A172 (cell line): ENCODE measurements at regions not wholly inside any gene's neighbourhood (a gene's known extent, or its start where the extent isn't known, plus 50 kb on each side); places are given as distances from the start of the nearest gene placed in this dataset.

Source experiments
- DNase-seq: peaks from one replicate; pipeline ENCODE4 v3.0.0-alpha.2; 2015; ENCODE audit warnings: low spot score

DNA sequence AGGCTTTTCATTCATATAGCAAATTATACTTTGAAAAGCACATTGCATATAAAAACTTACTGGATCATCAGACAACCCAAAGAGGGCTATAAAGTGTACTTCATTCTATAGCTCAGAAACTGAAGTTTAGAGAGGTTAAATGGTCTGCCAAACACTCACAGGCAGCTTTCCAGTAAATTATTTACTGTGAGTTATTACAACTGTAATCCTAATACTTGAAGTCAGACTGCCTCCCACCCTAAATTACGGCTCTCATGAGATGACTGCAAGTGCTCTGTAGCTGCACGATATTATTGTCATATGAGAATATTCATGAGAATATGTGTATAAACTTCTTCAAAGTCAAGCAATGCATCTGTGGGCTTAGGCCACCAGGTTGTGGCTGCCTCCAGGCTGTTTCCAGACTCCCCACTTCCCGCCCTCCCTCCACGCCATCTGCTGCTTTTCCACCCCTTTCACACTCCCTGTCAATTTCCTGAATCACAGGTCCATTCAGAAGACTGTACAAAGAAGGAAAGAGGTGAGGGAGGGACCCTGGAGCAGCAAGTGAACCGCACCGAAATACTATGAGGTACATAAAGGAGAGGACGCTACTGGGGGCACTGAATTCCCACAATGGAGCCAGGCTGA lies 111.1 kb upstream of the SPOPL start:
- no peak for DNase-seq

- no peak for DNase-seq
These were observed 109.6 kb upstream of the SPOPL start for GRCh38 chr2:138391946-138392345.

DNA sequence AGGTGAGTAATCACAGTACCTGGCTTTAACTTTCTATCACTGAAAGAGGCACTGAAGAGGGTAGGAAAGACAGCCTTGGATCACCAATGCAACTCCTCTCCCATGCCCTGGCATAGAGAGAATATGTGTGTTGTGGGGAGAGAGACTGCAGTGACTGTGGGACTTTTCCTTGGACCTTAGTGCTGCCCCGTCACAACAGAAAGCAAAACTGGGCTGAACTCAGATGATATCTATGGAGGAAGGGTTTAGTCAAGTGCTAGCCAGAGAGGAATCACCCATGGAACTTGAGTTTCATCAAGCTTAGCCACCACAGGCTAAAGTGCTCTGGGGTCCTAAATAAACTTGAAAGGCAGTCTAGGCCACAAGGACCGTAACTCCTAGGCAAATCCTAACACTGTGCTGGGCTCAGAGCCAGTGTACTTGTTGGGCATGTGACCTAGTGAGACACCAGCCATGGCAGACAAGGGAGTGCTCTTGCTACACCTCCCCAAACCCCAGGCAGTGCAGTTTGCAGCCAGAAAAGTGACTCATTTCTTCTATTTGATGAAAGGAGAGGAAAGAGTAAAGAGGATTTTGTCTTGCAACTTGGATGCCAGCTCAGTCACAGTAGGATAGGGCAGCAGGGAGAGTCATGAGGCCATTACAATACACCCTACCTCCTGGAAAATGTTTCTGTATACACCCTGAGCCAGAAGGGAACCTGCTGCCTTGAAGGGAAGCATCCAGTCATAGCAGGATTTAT lies 105.8 kb upstream of the SPOPL start:
- DNase-seq: peak; percentile 66

DNA sequence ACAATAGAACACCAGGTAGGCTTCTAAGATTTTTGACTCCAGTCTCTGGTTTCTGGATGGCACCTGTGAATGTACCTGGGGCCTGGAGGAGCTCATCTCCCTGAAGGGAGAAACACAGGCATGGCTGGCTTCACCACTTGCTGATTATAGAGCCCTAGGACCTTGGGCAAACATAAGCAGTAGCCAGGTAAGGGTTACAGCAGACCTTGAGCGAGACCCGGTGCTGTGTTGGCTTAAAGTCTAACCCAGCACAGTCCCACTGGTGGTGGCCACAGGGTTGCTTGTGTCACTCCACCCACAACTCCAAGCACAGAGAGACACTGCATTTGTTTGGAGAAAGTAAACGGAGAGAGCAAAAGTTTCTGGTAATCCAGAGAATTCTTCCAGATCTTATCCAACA lies 104.7 kb upstream of the SPOPL start:
- DNase-seq: no peak

DNA sequence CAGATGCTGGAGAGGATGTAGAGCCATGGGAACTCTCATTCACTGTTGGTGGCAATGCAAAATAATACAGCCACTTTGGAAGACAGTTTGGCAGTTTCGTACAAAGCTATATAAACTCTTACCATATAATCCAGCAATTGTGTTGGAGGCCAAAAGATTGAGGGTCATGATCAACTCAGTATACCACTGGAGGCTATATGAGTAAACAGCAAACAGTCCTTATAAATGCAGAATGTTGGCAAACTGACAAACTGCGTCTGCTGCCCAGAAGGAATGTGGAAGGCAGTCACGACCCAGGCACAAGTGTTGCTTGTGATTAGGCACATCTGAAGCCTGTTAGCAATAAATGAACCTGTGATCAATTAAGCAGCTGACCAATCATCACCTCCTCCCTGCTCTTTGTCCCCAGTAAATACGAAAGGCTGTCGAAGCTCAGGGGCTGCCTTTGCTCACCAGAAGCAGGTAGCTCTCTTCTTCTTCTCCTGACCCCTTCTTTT lies 98.1 kb upstream of the SPOPL start:
- DNase-seq: no peak

- no peak for DNase-seq
These were observed 87.6 kb upstream of the SPOPL start for GRCh38 chr2:138414014-138414413.

- peak; percentile 40 for DNase-seq
These were observed 85.6 kb upstream of the SPOPL start for GRCh38 chr2:138415985-138416384.

DNA sequence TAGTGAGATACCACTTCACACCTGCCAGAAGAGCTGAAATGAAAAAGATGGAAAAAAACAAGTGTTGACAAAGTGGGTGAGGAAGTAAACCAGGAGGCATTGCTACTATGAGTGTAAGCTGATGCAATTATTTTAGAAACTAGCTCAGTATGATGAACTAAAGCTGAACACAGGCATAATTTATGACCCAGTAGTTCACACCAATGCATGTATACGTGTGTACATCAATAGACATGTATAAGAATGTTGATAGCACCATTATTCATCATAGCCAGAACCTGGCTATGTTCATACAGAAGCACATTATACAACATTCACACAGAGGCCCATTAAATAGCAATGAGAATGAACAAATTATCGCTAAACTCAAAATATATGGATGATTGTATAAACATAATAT lies 83.1 kb upstream of the SPOPL start:
- DNase-seq: no peak

DNA sequence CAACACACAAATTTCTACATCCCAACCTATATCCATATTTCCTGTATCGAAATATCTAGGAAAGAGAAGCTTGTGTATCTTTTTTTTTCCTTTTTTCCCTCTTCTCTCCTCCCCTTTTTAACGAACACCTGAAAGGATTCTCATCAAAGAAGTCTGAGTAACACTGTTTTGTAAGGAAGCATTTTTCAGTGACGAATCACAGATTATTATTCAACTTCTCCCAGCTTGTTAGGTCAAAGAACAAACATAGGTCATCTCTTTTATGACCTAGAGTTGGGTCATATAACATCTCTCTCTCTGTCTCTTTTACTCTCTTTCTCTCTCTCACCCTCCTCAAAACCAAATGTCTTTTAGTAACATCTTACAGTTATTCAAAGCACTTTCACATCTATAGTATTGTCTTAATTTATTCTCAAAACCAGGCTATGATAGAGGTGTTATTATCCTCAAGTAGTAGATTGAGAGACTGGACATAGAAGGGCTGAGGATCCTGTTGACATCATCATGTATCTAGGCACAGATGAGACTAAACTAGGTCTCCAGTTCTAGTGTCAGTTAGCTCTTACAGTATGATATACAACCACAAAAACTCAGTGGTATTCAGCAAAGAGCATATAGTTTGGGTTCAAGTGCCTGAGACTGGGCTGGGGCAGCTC lies 80.1 kb upstream of the SPOPL start:
- DNase-seq: peak; percentile 51

- peak; percentile 80 for DNase-seq
These were observed 79.6 kb upstream of the SPOPL start for GRCh38 chr2:138421971-138422335.

DNA sequence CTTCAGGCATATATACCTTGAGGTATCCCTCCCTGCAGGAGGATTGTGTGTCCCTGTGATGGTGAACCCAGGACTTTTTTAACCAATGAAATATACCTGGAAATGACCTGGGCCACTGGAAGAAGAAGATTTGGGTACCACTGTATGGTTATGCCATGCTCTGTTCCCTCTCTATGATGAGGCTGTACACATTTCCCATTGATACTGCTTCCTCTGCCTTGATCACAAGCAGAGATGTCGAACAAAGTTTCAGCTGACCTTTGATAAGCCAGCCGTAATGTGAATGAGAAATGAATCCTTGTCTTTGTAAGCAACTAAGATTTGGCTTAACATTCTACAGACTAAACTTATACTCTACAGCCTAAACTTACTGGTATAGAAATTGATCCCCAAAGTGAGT lies 78.4 kb upstream of the SPOPL start:
- no peak for DNase-seq

DNA sequence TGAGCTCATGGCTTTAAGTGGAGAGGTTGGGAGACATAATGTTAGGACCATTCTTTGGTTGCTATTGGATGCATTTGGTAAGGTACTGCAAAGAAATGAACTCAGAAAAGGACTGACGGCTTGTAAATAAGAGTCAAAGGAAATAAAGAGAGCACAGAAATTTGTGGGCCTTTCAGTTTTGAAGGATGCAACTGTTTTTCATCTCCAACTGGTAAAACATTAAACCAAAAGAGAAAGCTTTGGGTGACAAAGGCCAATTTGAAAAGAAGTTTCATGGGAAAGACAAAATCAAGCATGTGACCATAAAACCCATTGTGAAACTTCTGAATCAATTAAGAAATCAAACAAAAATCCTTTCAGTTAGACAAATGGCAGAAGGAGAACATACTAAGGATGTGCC lies 77.8 kb upstream of the SPOPL start:
- DNase-seq: no peak

DNA sequence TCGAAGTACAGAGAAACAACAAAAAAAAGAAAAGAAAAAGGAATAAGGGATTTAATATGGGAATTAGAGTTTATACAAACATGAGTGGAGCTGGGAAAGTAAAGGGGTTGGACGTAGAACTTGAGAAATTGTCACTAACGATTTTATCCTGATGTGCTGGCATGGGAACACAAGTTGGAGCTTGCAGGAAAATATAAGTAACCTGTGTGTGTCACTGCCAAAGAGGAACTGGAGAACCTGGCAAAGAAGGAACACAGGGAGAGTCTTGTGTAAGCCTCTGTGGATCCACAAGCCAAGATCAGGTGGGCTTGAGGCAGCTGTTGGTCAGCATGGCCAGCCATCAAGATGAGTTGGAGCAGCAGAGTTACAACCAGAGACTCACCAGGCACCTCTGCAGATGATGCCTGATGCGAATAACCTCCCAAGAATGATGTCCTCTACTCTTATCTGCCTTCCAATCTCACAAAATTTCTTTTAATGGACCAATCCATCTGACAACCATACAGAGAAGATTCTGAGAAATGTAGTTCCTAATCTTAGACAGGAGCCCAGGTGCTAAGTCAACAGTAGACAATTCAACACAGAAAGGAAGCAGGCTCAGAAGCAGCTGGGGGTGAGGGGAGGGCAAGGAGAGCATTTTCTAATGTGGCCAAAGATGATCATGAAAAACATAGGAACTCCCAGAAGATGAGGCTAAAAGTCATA lies 77.0 kb upstream of the SPOPL start:
- no peak for DNase-seq

GRCh38 chr2:138426116-138426515 lies 75.5 kb upstream of the SPOPL start:
- DNase-seq: peak; percentile 11

- DNase-seq: no peak
These were observed 72.7 kb upstream of the SPOPL start for GRCh38 chr2:138428710-138429440.

- DNase-seq: no peak
These were observed 71.4 kb upstream of the SPOPL start for GRCh38 chr2:138430181-138430580.

DNA sequence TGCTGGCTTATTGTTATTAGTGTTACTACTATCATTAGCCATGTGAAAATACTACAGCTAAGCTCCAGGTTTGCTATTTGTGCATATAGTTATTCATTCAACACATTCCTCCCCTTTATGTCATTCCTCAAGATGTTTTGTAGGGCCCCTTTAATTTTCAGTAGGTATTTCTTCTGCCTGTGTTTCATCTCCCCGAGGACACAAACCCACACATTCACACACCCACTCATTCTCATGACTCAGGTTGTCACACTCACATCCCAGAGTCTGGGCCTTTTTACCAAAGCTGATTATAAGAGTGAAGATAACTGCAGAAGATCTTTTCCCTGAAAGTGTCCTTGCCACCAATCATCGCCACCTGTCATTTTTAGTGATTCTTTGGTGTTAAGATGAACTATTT lies 68.6 kb upstream of the SPOPL start:
- DNase-seq: no peak

DNA sequence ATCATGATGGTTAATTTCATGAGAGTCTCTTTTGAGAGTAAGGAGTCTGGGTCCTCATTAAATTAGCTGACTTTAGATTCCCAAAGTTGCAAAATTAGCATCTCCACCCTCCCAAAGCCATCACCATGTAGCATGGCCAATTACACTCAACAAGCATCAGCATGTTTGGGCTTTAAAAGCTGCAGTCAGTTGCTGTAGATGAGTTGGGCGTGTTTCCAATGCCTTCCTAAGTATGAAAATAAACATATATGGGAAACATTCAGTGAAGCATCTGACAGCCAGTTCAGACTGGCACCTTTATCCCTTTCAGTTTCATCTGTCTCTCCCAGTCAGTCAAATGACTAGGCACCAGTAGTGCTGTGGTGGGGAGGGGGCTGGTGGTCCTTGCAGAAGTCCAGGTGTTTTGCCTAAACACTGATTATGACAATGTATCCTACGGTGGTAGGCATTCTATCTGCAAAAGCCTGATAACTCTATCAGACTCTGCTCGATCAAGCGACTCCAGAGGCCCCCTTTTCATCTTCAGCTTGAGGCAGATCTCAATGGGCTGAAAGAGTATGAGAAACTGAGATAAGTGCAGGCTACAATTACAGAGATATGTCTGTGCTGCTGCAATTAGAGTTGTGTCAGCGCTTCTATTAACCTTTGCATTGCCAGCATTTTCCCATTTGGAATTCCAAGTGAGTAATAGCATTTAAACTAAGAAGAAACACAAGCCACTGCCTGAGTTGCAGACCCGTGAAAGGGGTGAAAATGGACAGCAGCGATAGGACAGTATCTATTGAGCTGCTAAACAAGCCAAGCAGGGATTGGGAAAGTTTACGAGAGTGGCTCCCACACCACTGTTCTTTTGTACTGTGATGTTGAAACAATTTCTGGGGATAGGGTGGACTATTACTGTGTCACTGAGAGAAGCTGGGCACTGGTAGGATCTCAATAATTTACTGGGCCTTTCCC lies 67.3 kb upstream of the SPOPL start:
- DNase-seq: no peak

GRCh38 chr2:138435701-138436100 lies 65.9 kb upstream of the SPOPL start:
- no peak for DNase-seq

- DNase-seq: no peak
These were observed 61.8 kb upstream of the SPOPL start for GRCh38 chr2:138439733-138440132.

- no peak for DNase-seq
These were observed 60.8 kb upstream of the SPOPL start for GRCh38 chr2:138440759-138441158.
